ENCODE measurements at regions not wholly inside any gene's neighbourhood (a gene's known extent, or its start where the extent isn't known, plus 50 kb on each side); places are given as distances from the start of the nearest gene placed in this dataset.

DNA sequence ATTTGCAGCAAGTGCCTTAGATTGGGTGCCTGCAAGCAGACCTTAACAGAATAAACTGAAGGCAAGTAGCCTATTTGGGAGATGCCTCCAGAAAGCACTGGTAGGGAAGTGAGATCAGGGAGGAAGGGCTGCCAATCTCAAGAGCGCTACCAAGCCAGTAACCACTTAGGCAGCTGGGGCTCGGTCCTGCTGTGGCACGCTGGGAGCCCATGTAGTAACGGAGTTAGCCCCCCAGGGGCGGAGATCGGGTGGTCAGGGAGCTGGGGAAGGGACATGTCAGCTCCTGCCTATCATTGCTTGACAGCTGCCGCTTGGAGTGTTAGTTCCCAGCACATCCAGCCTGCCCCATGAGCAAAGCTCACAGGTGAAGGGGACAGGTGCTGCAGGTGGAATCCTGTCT lies 127.0 kb downstream of the CEBPB start (continued):
- TF ChIP-seq, protein P1, sequence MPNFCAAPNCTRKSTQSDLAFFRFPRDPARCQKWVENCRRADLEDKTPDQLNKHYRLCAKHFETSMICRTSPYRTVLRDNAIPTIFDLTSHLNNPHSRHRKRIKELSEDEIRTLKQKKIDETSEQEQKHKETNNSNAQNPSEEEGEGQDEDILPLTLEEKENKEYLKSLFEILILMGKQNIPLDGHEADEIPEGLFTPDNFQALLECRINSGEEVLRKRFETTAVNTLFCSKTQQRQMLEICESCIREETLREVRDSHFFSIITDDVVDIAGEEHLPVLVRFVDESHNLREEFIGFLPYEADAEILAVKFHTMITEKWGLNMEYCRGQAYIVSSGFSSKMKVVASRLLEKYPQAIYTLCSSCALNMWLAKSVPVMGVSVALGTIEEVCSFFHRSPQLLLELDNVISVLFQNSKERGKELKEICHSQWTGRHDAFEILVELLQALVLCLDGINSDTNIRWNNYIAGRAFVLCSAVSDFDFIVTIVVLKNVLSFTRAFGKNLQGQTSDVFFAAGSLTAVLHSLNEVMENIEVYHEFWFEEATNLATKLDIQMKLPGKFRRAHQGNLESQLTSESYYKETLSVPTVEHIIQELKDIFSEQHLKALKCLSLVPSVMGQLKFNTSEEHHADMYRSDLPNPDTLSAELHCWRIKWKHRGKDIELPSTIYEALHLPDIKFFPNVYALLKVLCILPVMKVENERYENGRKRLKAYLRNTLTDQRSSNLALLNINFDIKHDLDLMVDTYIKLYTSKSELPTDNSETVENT (CRISPR knock-in tag; IDR thresholded peaks at IDR 0.05): no peak
- TF ChIP-seq ZNF124 (CRISPR knock-in tag; IDR thresholded peaks at IDR 0.05): no peak
- no peak for TF ChIP-seq PHB2 (IDR thresholded peaks at IDR 0.05; ENCODE audit: low read depth)

DNA sequence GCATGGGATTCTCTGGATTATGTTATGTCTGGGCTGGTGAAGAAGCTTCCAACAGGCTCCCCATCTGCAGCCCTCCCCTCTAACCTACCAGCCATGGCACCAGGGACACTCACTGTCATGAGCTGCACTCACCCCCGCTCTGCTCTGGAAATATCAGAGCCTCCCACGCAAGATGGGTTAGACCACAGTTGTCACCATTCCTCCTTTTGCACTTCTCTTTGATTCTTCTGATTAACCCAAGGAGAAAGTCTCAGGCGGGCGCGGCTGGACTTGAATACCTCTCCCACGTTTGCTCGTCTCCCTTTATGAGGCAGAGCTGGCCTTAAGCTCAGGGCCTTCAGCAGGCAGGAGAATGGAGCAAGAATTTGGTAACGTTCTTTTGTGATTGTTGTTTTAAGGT lies 128.1 kb downstream of the CEBPB start:
- Histone ChIP-seq H3K9ac (ENCODE audit: insufficient read depth in 1 of 2, low read depth in 2 of 2, low read length in 2 of 2) (no peak overlapping the region), H3K4me2 (ENCODE audit: insufficient read depth, low read length) (no peak overlapping the region), H3K4me3 (no peak overlapping the region), H3K27ac (ENCODE audit: extremely low read depth, low read depth, low read length) (no peak overlapping the region), H3K79me2 (ENCODE audit: control insufficient read depth, insufficient read depth, low read length) (no peaks in the 10 kb centered on the region), H2AFZ (ENCODE audit: low read depth, low read length) (peak overlapping the region; percentile 53; the same call in 1 of the 2 replicates), H3K4me1 (replicated peaks in 1 of 2; ENCODE audit: control insufficient read depth in 2 of 2, insufficient read depth in 2 of 2, low read length in 2 of 2) (peaks cover 20 to 33% of the 10 kb centered on the region in 2 experiments), H3K9me1 (ENCODE audit: control insufficient read depth, insufficient read depth, low read length) (no peaks in the 10 kb centered on the region), H3K9me3 (replicated peaks; ENCODE audit: control insufficient read depth, insufficient read depth, low read depth, low read length) (no peaks in the 10 kb centered on the region), H3K27me3 (ENCODE audit: control insufficient read depth in 2 of 2, insufficient read depth in 2 of 2, low read length in 2 of 2) (peaks cover 0 to 4% of the 10 kb centered on the region in 2 experiments; a peak in 1 of 5 replicates), H3K36me3 (ENCODE audit: control insufficient read depth, insufficient read depth, low read length) (no peaks in the 10 kb centered on the region), H4K20me1 (replicated peaks; ENCODE audit: control insufficient read depth, insufficient read depth, low read length) (no peaks in the 10 kb centered on the region)
- ChIA-PET CTCF (ENCODE audit: low intra/inter-chr PET ratio) (no interaction called here), POLR2A (no interaction called here)
- in situ Hi-C loops (cut with MboI) (no loop called here), intact Hi-C loops (cut with micrococcal nuclease) (no loop called here)
- ATAC-seq (no peak), DNase-seq (ENCODE audit: extremely low read depth in 1 of 4, low spot score in 3 of 4) (peak; percentile 28 to 50 (median 43)), FAIRE-seq (peak; percentile 67)
- WGBS (ENCODE audit: insufficient coverage, low coverage, missing lambda C conversion rate): 11% methylated on average over 8 of the region's 8 CpGs
- BruUV-seq (replicated peaks): no TSS peak
- TF ChIP-seq, protein P2, sequence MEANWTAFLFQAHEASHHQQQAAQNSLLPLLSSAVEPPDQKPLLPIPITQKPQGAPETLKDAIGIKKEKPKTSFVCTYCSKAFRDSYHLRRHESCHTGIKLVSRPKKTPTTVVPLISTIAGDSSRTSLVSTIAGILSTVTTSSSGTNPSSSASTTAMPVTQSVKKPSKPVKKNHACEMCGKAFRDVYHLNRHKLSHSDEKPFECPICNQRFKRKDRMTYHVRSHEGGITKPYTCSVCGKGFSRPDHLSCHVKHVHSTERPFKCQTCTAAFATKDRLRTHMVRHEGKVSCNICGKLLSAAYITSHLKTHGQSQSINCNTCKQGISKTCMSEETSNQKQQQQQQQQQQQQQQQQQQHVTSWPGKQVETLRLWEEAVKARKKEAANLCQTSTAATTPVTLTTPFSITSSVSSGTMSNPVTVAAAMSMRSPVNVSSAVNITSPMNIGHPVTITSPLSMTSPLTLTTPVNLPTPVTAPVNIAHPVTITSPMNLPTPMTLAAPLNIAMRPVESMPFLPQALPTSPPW (CRISPR knock-in tag; IDR thresholded peaks at IDR 0.05): peak; percentile 55
- TF ChIP-seq, protein P3, sequence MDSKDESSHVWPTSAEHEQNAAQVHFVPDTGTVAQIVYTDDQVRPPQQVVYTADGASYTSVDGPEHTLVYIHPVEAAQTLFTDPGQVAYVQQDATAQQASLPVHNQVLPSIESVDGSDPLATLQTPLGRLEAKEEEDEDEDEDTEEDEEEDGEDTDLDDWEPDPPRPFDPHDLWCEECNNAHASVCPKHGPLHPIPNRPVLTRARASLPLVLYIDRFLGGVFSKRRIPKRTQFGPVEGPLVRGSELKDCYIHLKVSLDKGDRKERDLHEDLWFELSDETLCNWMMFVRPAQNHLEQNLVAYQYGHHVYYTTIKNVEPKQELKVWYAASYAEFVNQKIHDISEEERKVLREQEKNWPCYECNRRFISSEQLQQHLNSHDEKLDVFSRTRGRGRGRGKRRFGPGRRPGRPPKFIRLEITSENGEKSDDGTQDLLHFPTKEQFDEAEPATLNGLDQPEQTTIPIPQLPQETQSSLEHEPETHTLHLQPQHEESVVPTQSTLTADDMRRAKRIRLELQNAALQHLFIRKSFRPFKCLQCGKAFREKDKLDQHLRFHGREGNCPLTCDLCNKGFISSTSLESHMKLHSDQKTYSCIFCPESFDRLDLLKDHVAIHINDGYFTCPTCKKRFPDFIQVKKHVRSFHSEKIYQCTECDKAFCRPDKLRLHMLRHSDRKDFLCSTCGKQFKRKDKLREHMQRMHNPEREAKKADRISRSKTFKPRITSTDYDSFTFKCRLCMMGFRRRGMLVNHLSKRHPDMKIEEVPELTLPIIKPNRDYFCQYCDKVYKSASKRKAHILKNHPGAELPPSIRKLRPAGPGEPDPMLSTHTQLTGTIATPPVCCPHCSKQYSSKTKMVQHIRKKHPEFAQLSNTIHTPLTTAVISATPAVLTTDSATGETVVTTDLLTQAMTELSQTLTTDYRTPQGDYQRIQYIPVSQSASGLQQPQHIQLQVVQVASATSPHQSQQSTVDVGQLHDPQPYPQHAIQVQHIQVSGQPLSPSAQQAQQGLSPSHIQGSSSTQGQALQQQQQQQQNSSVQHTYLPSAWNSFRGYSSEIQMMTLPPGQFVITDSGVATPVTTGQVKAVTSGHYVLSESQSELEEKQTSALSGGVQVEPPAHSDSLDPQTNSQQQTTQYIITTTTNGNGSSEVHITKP (IDR thresholded peaks at IDR 0.05; ENCODE audit: partially characterized antibody): peak; percentile 45
- peak; percentile 19; the same call in 1 of the 2 replicates for TF ChIP-seq TEAD4 (IDR thresholded peaks at IDR 0.05; ENCODE audit: low read length)
- no peak for TF ChIP-seq TEAD4 (CRISPR knock-in tag; IDR thresholded peaks at IDR 0.05; ENCODE audit: borderline replicate concordance)
- no peak for TF ChIP-seq CHCHD3 (CRISPR knock-in tag; IDR thresholded peaks at IDR 0.05)
- peak; percentile 42 for TF ChIP-seq FOSL1 (tag; conservative IDR thresholded peaks at IDR 0.05)
- peak in 1 of 2 experiments; percentile 10; a peak in 1 of 4 replicates for TF ChIP-seq RAD21 (CRISPR knock-in tag; conservative IDR thresholded peaks at IDR 0.05 in 1 of 2, IDR thresholded peaks at IDR 0.05 in 1 of 2)
- TF ChIP-seq JUN (IDR thresholded peaks at IDR 0.05; ENCODE audit: borderline replicate concordance, low read depth, low read length): peak; percentile 14; the same call in 1 of the 2 replicates
- no peak for TF ChIP-seq JUN (CRISPR knock-in tag; IDR thresholded peaks at IDR 0.05; ENCODE audit: borderline replicate concordance)
- TF ChIP-seq, protein P4, sequence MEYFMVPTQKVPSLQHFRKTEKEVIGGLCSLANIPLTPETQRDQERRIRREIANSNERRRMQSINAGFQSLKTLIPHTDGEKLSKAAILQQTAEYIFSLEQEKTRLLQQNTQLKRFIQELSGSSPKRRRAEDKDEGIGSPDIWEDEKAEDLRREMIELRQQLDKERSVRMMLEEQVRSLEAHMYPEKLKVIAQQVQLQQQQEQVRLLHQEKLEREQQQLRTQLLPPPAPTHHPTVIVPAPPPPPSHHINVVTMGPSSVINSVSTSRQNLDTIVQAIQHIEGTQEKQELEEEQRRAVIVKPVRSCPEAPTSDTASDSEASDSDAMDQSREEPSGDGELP (CRISPR knock-in tag; IDR thresholded peaks at IDR 0.05; ENCODE audit: borderline replicate concordance): no peak

All from K562 (cell line).